Testis (tissue), 2 donors: ENCODE measurements at regions not wholly inside any gene's neighbourhood (a gene's known extent, or its start where the extent isn't known, plus 50 kb on each side); places are given as distances from the start of the nearest gene placed in this dataset.

Experiments used
- CTCF ChIP-seq, 3 experiments: fragments of 450-650 bp in 2 of 3; fragments of 200-600 bp in 1 of 3; sonication (generic) in 1 of 3; IDR thresholded peaks; one replicate each; pipeline ENCODE4 v1.5.1; 2016 to 2019; ENCODE audit warnings: antibody characterized with exemption in 3 of 3, mild to moderate bottlenecking in 2 of 3, moderate library complexity in 1 of 3
- POLR2A ChIP-seq: fragments of 450-650 bp; IDR thresholded peaks from one replicate; pipeline ENCODE4 v1.6.1; 2017; ENCODE audit warnings: antibody characterized with exemption, mild to moderate bottlenecking, moderate library complexity

GRCh38 chr16:24674877-24675276 lies 54.6 kb upstream of the TNRC6A start:
- TF ChIP-seq CTCF (IDR thresholded peaks at IDR 0.05) (no peak), POLR2A (no peak)
